ENCODE measurements at regions not wholly inside any gene's neighbourhood (a gene's known extent, or its start where the extent isn't known, plus 50 kb on each side); places are given as distances from the start of the nearest gene placed in this dataset.

GRCh38 chr6:122126894-122127293 is 272.6 kb upstream of the HSF2 start (continued):
- TF ChIP-seq ZNF17 (CRISPR knock-in tag; IDR thresholded peaks at IDR 0.05) = no peak
- no peak for TF ChIP-seq PCBP1 (IDR thresholded peaks at IDR 0.05; ENCODE audit: borderline replicate concordance, low read depth, low read length)
- no peak for TF ChIP-seq ZNF317 (CRISPR knock-in tag; IDR thresholded peaks at IDR 0.05)
- TF ChIP-seq NFIC (IDR thresholded peaks at IDR 0.05; ENCODE audit: low read length) = no peak
- no peak for TF ChIP-seq HMG20A (CRISPR knock-in tag; IDR thresholded peaks at IDR 0.05; ENCODE audit: borderline replicate concordance)
- no peak for TF ChIP-seq ZNF451 (CRISPR knock-in tag; IDR thresholded peaks at IDR 0.05)

GRCh38 chr6:122128445-122128844 is 271.0 kb upstream of the HSF2 start:
- ChIA-PET POLR2A (no interaction called here), CTCF (ENCODE audit: low intra/inter-chr PET ratio, low total read pairs) (no interaction called here)
- in situ Hi-C loops (cut with HindIII; ENCODE audit: extremely low pct_ligation_motif_present, low pct_unique_long_range_greater_than_20kb) = no loop called here
- H3K4me1 ChIP-seq (ENCODE audit: insufficient read depth, low read length) = no peaks in the 10 kb centered on the region
- no TSS peak for BruUV-seq (replicated peaks)
- ATAC-seq = no peak
- FAIRE-seq = no peak
- no peak overlapping the region for H3K9ac ChIP-seq (ENCODE audit: insufficient read depth, low read depth, low read length)
- no peak overlapping the region for H3K27ac ChIP-seq (ENCODE audit: extremely low read length, insufficient read depth, low read length)
- intact Hi-C loops (cut with micrococcal nuclease; ENCODE audit: unreplicated experiment) = no loop called here
- no peaks in the 10 kb centered on the region for H3K9me3 ChIP-seq (ENCODE audit: low read length)
- H3K4me3 ChIP-seq (replicated peaks in 1 of 3; ENCODE audit: insufficient read depth in 1 of 3, low read depth in 2 of 3, low read length in 3 of 3) = no peak overlapping the region
- TF ChIP-seq ATM (IDR thresholded peaks at IDR 0.05; ENCODE audit: borderline replicate concordance) (no peak), ZSCAN21 (CRISPR knock-in tag; IDR thresholded peaks at IDR 0.05; ENCODE audit: borderline replicate concordance) (no peak), CEBPZ (IDR thresholded peaks at IDR 0.05; ENCODE audit: low read length) (no peak), NFIB (CRISPR knock-in tag; IDR thresholded peaks at IDR 0.05; ENCODE audit: borderline replicate concordance) (no peak)
- H3K79me2 ChIP-seq (ENCODE audit: insufficient read depth, low read length) = no peaks in the 10 kb centered on the region
- no peaks in the 10 kb centered on the region for H3K27me3 ChIP-seq (ENCODE audit: control insufficient read depth in 1 of 2, insufficient read depth in 2 of 2, low read length in 2 of 2)
- WGBS (ENCODE audit: low lambda C conversion rate) = 0% methylated on average over 1 of the region's 1 CpG
- no peak overlapping the region for H2AFZ ChIP-seq (ENCODE audit: low read length)
- DNase-seq (ENCODE audit: low spot score) = no peak
- no peaks in the 10 kb centered on the region for H3K36me3 ChIP-seq (replicated peaks in 1 of 2; ENCODE audit: control insufficient read depth in 1 of 2, insufficient read depth in 2 of 2, low read length in 2 of 2)
- H4K20me1 ChIP-seq (ENCODE audit: insufficient read depth, low read length) = no peaks in the 10 kb centered on the region
- H3K4me2 ChIP-seq (ENCODE audit: low read depth, low read length) = no peak overlapping the region
